NT2/D1 (cell line): ENCODE measurements at regions not wholly inside any gene's neighbourhood (a gene's known extent, or its start where the extent isn't known, plus 50 kb on each side); places are given as distances from the start of the nearest gene placed in this dataset.

Experiments used
- SUZ12 ChIP-seq: IDR thresholded peaks from 2 replicates; pipeline ENCODE4 v1.6.1; 2011; ENCODE audit not compliant: insufficient read length, insufficient read depth; ENCODE audit errors: extremely low read depth
- YY1 ChIP-seq: IDR thresholded peaks from 2 replicates; pipeline ENCODE4 v1.6.1; 2011; ENCODE audit not compliant: insufficient read length, insufficient read depth
- ZNF274 ChIP-seq: IDR thresholded peaks from 2 replicates; pipeline ENCODE4 v1.6.1; 2011; ENCODE audit warnings: mild to moderate bottlenecking, low read depth, low read length

GRCh38 chr7:67484244-67484751 lies 487.7 kb downstream of the TYW1 start:
- no peak for TF ChIP-seq ZNF274
- TF ChIP-seq YY1 = no peak
- TF ChIP-seq SUZ12 = no peak
